ENCODE measurements at regions not wholly inside any gene's neighbourhood (a gene's known extent, or its start where the extent isn't known, plus 50 kb on each side); places are given as distances from the start of the nearest gene placed in this dataset.

- TF ChIP-seq EP300 (IDR thresholded peaks at IDR 0.05): no peak
- TF ChIP-seq CTCF (IDR thresholded peaks at IDR 0.05): no peak
Observed at GRCh38 chr2:176812246-176812775, 400.3 kb upstream of the HNRNPA3 start.
